Loucy (cell line): ENCODE measurements at regions not wholly inside any gene's neighbourhood (a gene's known extent, or its start where the extent isn't known, plus 50 kb on each side); places are given as distances from the start of the nearest gene placed in this dataset.

ENCODE experiments used
- H2AFZ ChIP-seq: fragments of 200-600 bp; sonication (generic); 2 replicates; pipeline ENCODE4 v1.6.0; 2016; ENCODE audit warnings: antibody characterized with exemption, mild to moderate bottlenecking, low read length, moderate library complexity
- H3F3A ChIP-seq: fragments of 200-600 bp; 2 replicates; pipeline ENCODE4 v1.6.0; 2016; ENCODE audit warnings: antibody characterized with exemption, low read depth, mild to moderate bottlenecking
- H3K27me3 ChIP-seq: fragments of 200-600 bp; sonication (generic); 2 replicates; pipeline ENCODE4 v1.6.1; 2014; ENCODE audit warnings: low read length, mild to moderate bottlenecking; ENCODE audit not compliant: insufficient read depth, poor library complexity, severe bottlenecking
- H3K36me3 ChIP-seq: fragments of 200-600 bp; sonication (generic); 2 replicates; pipeline ENCODE4 v1.6.1; 2016; ENCODE audit warnings: low read length; ENCODE audit not compliant: insufficient read depth
- H3K4me1 ChIP-seq: fragments of 200-600 bp; sonication (generic); 2 replicates; pipeline ENCODE4 v1.5.1; 2014; ENCODE audit warnings: low read length, mild to moderate bottlenecking; ENCODE audit not compliant: insufficient read depth, poor library complexity, severe bottlenecking
- H3K4me2 ChIP-seq: fragments of 200-600 bp; sonication (generic); 2 replicates; pipeline ENCODE4 v1.6.0; 2014; ENCODE audit warnings: antibody characterized with exemption, low read length, low read depth, mild to moderate bottlenecking; ENCODE audit not compliant: poor library complexity, severe bottlenecking
- H3K4me3 ChIP-seq: fragments of 200-600 bp; sonication (generic); 2 replicates; pipeline ENCODE4 v1.5.1; 2014; ENCODE audit warnings: low read length, mild to moderate bottlenecking, mixed read lengths; ENCODE audit not compliant: poor library complexity, severe bottlenecking
- H3K79me2 ChIP-seq: fragments of 200-600 bp; sonication (generic); 2 replicates; pipeline ENCODE4 v1.6.1; 2014; ENCODE audit warnings: low read length; ENCODE audit not compliant: insufficient read depth
- H3K9ac ChIP-seq: fragments of 200-600 bp; sonication (generic); 2 replicates; pipeline ENCODE4 v1.6.0; 2014; ENCODE audit warnings: mild to moderate bottlenecking, low read depth, low read length, moderate library complexity; ENCODE audit not compliant: poor library complexity, severe bottlenecking
- H3K9me2 ChIP-seq: fragments of 200-600 bp; sonication (generic); replicated peaks from 2 replicates; pipeline ENCODE4 v1.6.1; 2016; ENCODE audit warnings: low read depth, low read length, mixed read lengths
- H3K9me3 ChIP-seq: fragments of 200-600 bp; sonication (generic); 2 replicates; pipeline ENCODE4 v1.6.1; 2014; ENCODE audit warnings: mild to moderate bottlenecking, antibody characterized with exemption, low read length, low read depth; ENCODE audit not compliant: insufficient read depth
- H4K20me1 ChIP-seq: fragments of 200-600 bp; sonication (generic); 2 replicates; pipeline ENCODE4 v1.6.0; 2014; ENCODE audit warnings: antibody characterized with exemption, low read length, mild to moderate bottlenecking; ENCODE audit not compliant: insufficient read depth, poor library complexity, severe bottlenecking
- EZH2phosphoT487 ChIP-seq: fragments of 200-600 bp; IDR thresholded peaks from 2 replicates; pipeline ENCODE4 v1.6.1; 2018; ENCODE audit warnings: antibody characterized with exemption, mild to moderate bottlenecking, moderate library complexity, borderline replicate concordance
- TF ChIP-seq, protein P1 (sequence below): fragments of 200-600 bp; sonication (generic); conservative IDR thresholded peaks from 2 replicates; pipeline ENCODE4 v1.5.1; 2014; ENCODE audit warnings: mild to moderate bottlenecking, antibody characterized with exemption, low read length

- Histone ChIP-seq H2AFZ (no peak overlapping the region), H4K20me1 (no peaks in the 10 kb centered on the region), H3K4me3 (no peak overlapping the region), H3K79me2 (no peaks in the 10 kb centered on the region), H3K36me3 (no peaks in the 10 kb centered on the region), H3K4me1 (no peaks in the 10 kb centered on the region), H3K9me3 (no peaks in the 10 kb centered on the region), H3F3A (no peaks in the 10 kb centered on the region), H3K9ac (no peak overlapping the region), H3K27me3 (peaks cover 15% of the 10 kb centered on the region), H3K9me2 (no peaks in the 10 kb centered on the region), H3K4me2 (no peak overlapping the region)
- TF ChIP-seq EZH2phosphoT487, result no peak
- TF ChIP-seq, protein P1, sequence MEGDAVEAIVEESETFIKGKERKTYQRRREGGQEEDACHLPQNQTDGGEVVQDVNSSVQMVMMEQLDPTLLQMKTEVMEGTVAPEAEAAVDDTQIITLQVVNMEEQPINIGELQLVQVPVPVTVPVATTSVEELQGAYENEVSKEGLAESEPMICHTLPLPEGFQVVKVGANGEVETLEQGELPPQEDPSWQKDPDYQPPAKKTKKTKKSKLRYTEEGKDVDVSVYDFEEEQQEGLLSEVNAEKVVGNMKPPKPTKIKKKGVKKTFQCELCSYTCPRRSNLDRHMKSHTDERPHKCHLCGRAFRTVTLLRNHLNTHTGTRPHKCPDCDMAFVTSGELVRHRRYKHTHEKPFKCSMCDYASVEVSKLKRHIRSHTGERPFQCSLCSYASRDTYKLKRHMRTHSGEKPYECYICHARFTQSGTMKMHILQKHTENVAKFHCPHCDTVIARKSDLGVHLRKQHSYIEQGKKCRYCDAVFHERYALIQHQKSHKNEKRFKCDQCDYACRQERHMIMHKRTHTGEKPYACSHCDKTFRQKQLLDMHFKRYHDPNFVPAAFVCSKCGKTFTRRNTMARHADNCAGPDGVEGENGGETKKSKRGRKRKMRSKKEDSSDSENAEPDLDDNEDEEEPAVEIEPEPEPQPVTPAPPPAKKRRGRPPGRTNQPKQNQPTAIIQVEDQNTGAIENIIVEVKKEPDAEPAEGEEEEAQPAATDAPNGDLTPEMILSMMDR, result no peak
These were observed 266.6 kb downstream of the KCTD12 start for GRCh38 chr13:76619631-76620030.

DNA sequence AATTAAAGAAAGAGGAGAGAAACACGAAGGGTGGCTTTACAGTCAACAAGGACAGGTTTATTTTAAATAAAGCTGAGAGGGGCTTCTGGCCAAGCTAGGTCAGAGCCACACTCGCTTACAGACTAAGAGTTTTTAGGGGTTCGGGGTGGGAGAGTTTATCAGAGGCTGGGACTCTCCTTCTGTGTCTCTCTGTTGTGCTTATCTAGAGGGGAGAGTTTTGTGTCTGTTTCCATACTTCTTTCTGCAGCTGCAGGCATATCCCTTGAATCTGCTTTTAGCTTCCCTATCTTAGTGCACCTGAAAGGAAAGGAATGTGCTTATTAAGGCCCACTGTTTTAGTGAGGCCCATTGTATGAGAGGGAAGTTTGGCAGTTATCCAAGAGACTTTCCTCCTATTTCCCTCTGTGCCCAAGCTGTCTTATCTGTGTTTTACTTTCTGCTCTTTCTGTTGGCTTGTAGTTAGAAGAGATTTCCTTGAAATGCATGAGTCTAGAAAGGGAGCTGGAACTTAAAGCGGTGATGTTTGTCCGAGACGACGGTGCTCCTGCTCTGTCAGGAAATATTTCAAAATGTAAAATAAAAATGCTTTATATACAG lies 275.3 kb downstream of the KCTD12 start:
- Histone ChIP-seq H3K79me2 (no peaks in the 10 kb centered on the region), H3K9me3 (no peaks in the 10 kb centered on the region), H3K9ac (no peak overlapping the region), H3K4me1 (no peaks in the 10 kb centered on the region), H3K4me2 (no peak overlapping the region), H3K27me3 (no peaks in the 10 kb centered on the region), H3K36me3 (no peaks in the 10 kb centered on the region), H2AFZ (no peak overlapping the region), H4K20me1 (no peaks in the 10 kb centered on the region), H3F3A (no peaks in the 10 kb centered on the region), H3K4me3 (no peak overlapping the region), H3K9me2 (no peaks in the 10 kb centered on the region)
- TF ChIP-seq, protein P1, result no peak
- no peak for TF ChIP-seq EZH2phosphoT487

DNA sequence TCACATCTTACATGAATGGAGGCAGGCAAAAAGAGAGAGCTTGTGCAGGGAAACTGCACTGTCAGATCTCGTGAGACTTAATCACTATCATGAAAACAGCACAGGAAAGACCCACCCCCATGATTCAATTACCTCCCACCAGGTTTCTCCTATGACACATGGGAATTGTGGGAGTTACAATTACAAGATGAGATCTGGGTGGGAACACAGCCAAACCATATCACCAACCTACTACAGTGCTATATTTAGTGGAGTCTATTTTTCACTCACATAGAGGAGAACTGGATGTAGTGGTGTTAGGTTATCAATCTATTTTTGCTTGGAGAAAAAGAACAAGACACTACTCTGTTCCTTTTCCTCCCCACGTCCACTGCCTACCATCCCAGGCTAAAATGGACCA lies 276.6 kb downstream of the KCTD12 start:
- Histone ChIP-seq H2AFZ (no peak overlapping the region), H3K4me3 (no peak overlapping the region), H3K9ac (no peak overlapping the region), H3K4me2 (no peak overlapping the region), H3K36me3 (no peaks in the 10 kb centered on the region), H4K20me1 (no peaks in the 10 kb centered on the region), H3K27me3 (no peaks in the 10 kb centered on the region), H3F3A (no peaks in the 10 kb centered on the region), H3K9me2 (no peaks in the 10 kb centered on the region), H3K4me1 (no peaks in the 10 kb centered on the region), H3K79me2 (no peaks in the 10 kb centered on the region), H3K9me3 (no peaks in the 10 kb centered on the region)
- TF ChIP-seq, protein P1, result no peak
- TF ChIP-seq EZH2phosphoT487, result no peak
